HTR-8/SVneo (cell line): ENCODE measurements at regions not wholly inside any gene's neighbourhood (a gene's known extent, or its start where the extent isn't known, plus 50 kb on each side); places are given as distances from the start of the nearest gene placed in this dataset.
"Not testable (repeated sequence)": the region's sequence is repeated elsewhere in the genome, so short reads cannot be mapped to it uniquely, and the experiment has no call there.

Experiments
- DNase-seq: peaks from one replicate; pipeline ENCODE4 v3.0.0; 2011; ENCODE audit warnings: low spot score, mixed read lengths; ENCODE audit not compliant: insufficient read length
- FAIRE-seq: peaks from 2 replicates; lab custom pipeline; 2011; peaks lifted over from hg19 to GRCh38; lab: Jason Lieb, UNC

- no peak for FAIRE-seq
- no peak for DNase-seq
Observed at GRCh38 chr10:85061401-85061800, 733.0 kb downstream of the CCSER2 start.

DNA sequence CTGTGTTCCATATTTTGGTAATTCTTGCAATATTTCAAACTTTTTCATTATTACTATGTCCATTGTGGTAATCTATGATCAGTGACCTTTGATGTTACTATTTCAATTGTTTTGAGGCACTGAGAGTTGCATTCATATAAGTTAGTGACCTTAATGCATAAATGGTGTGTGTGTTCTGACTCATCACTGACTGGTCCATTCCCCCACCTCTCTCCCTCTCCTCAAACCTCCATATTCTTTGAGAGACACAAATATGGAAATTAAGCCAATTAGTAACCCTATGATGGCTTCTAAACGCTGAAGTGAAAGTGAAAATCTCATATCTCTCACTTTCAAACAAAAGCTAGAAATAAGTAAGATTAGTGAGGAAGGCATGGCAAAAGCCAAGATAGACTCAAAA is 739.6 kb downstream of the CCSER2 start:
- DNase-seq (no peak), FAIRE-seq (no peak)

DNA sequence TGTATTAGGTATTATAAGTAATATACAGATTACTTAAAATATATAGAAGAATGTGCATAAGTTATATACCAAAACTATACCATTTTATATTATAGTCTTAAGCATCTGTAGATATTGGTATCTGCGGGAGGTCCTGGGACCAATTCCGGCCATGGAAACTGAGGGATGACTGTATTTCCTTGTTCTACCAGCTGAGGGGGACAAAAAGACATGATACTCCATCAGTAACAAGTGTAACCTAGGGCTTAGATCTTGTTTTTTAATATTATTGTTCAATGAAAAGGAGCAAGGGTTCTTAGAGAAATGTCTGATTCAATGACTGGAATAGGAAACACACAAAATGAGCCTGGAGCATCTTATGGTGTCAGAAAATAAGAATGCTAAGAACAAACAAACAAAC is 752.5 kb downstream of the CCSER2 start:
- FAIRE-seq, result no peak

GRCh38 chr10:85098835-85099521 is 770.6 kb downstream of the CCSER2 start:
- FAIRE-seq (no peak), DNase-seq (no peak)

More for the DNA sequence above, 752.5 kb downstream of the CCSER2 start:
- no peak for DNase-seq

DNA sequence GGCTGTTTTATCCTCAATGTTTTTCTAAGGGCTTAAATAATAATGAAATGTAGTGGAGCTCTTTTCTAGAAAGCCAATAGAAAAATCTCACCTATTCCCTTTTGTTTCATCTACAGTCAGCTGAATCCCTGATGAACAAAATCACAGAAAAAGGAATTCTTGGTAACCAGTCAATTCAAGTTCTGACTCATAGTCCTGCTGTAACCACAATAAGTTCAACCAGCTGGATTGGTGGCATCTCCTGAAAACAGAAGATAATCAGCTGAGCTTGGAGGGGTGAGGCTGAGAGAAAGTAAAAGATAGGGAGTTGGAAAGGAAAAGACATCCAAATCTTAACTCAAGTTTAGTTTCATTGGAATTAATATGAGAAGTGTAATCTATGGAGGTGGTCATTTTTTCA is 772.1 kb downstream of the CCSER2 start:
- FAIRE-seq (no peak), DNase-seq (no peak)

DNA sequence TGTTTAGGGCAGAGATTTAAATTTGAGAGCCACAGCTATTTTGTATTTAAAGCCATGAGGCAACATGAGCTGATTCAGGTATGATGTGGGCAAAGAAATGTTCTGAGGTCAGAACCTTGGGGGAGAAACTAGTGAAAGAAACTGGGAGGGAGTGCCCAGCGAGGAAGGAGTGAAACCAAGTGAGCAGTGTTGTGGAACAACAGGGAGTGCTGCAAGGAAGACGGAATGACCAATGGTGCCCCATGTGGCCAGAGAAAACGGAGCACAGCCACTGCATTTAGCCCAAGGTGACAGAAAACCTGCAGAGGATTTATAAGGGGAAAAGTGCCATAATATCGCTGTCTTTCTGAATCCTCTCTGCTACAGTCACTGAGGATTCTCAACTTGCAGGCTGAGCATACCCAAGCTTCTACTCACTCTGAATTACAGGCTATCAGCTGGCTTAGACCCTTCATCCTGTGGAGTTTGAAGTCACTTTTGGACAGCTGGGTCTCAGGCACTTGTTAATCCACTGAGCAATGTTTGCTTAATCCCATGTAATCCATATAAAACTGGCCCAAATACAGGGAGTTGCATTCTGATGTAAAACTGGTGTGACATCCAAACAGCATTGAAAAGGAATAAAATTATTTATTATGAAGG is 777.3 kb downstream of the CCSER2 start:
- no peak for DNase-seq
- FAIRE-seq, result no peak

DNA sequence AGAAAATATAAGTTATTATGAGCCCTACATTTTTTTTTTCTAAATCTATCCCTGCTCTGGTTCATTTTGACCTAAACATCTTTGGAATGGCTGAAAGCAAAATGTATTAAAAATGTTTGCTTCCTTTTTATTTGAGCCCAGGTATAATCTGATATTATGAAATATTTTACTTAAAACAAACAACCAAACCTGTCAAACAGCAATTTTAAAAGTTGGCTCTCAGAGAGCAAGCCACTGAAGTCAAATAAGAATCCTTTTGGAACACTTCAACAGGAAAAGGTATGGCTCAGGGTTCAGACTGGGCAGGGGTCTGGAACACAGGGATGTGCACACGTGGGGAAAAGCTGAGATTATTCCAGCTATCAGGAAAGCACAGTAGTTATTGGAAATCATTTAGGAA is 782.9 kb downstream of the CCSER2 start:
- DNase-seq, result no peak
- no peak for FAIRE-seq

- no peak for FAIRE-seq
- DNase-seq, result no peak
Observed at GRCh38 chr10:85124603-85125051, 796.2 kb downstream of the CCSER2 start.

GRCh38 chr10:85137253-85137652 is 808.9 kb downstream of the CCSER2 start:
- DNase-seq, result no peak
- FAIRE-seq, result no peak

DNA sequence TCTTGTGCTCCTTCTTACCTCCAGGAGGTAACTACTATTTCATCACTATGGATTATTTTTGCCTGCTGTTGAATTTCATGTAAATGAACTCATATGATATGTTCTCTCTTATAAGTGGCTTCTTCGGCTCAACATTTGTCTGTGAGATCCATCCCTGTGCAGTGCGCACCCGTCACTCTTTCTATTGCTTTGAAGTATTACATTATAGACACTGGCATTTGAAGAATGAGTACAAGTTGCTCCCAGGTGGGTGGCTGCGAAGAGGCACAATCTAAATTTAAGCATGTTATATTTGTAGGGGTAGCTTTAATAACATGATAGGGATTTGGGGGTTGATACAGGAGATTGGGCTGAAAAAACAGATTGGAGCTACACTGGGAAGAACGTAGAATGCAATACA is 809.7 kb downstream of the CCSER2 start:
- FAIRE-seq (no peak), DNase-seq (no peak)

- FAIRE-seq (no peak), DNase-seq (no peak)
Observed at GRCh38 chr10:85139124-85139523, 810.7 kb downstream of the CCSER2 start.

GRCh38 chr10:85141520-85141919 is 813.1 kb downstream of the CCSER2 start:
- not testable (repeated sequence) for FAIRE-seq, DNase-seq

GRCh38 chr10:85145966-85146365 is 817.6 kb downstream of the CCSER2 start:
- DNase-seq (no peak), FAIRE-seq (no peak)

DNA sequence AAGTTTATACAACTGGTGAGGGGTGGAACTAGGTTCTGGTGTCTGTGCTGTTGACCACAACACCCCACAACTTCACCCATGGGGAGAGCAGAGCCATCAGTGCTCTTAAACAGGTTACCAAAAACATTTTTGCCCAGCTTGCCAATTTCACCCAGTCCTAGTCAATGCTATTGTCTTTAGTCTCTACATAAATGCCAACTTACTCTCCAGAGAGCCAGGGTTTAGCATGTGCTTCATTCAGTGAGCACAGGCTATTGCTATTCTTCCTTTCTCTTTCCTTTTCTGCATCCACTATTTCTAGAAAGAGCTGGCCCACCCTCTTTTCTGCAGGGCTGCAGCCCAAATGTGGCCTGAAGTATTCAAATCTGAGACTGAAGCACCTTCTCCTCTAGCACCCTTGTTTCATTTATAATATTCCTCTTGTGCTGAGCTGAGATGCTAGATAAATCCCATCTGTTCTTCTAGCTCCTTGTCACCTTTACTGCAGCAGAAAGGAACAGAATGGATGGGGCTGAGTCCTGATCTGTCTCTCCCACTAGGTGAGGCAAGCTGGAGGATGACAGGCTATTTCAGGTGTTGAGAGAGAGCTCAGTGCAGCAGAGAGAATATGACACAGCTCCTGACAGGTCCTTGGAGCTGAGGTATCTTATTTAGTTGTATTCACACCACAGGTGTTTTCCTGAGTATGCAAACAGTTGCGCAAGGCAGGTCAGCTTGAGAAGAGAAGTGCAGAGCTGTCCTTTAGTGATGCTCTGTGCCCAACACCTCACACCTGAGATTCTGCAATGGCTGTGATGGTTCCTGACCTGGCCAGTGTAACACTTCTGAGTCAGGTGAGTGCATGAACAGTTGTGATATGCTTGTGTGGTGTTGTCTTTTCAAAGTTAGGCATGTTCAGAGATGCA is 819.2 kb downstream of the CCSER2 start:
- DNase-seq (no peak), FAIRE-seq (no peak)

DNA sequence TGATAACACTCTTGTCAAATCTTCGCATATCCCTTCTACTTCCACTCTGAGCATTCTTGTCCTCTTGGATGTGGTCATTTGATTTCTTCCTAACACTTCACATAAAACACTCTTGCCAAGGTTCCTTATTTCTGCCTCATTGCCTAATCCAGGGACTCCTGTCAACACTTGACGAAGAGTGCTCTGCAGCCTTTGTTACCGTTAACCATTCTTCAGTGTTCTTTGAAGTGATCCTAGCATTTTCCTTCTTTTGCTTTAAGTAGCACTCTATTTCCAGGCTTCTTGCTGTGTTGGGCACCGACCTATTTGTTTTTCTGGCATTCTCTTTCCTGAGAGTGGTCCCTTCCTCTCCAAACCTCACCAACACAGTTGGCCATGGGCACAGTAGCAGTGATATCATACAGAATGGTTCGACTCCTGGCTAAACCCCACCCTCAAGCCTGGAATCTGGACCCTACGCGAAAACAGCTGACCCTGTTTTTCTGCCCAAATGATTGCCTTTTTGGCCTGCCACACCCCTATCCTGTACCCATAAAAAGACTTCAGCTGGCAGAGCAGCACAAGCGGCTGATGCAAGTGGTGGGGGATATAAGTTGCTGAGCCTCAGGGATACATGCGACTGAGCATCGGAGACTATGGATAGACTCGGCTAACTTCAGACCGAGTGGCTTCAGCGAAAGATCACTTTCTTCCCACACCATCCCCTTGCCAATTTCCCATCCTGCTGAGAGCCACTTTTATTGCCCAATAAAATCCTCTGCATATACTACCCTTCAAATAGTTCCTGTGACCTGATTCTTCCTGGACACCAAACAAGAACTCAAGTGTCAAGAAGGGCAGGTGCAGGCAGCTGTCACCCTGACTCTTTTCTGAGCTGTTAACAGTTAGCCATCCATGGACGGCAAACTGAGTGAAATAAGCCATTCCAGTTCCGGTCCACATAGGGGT is 820.6 kb downstream of the CCSER2 start:
- DNase-seq (no peak), FAIRE-seq (no peak)

DNA sequence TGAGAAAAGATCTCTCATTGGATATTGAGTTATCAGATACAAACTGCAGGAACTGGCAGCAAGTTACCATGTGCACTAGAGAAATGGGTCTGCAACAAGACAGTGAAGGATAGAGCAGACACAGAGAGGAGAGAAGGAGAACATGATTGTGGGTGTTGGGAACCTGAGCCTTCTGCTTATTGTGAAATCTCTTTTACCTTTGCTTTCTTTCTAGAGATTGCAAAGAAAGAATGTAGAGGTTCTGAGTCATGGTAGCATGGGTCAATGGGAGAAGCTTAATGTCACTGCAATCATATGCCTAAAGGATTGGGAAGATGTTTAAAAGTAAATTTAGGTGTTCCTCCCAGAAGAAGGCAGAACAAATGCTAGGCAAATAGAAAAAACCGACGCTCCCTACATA is 821.4 kb downstream of the CCSER2 start:
- DNase-seq (no peak), FAIRE-seq (no peak)

DNA sequence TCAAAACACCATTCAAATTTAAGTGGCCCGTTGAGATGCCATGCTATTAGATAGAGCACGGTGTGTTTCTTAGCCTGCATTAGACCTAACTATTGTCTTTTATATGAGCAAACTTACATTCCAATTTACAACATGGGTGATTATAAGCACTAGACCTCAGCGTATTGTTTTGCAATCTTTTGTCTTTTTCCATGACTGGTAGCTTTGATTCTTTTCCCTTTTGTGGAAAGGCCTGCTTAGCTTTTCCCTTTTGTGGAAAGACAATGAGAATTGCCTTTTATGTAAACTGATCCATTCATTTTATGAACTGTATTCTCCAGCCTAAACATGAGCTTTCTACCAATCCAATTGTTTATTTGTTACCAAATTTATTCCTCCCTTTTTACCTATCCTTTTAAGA is 823.1 kb downstream of the CCSER2 start:
- FAIRE-seq, result no peak

GRCh38 chr10:85152496-85152895 is 824.1 kb downstream of the CCSER2 start:
- DNase-seq, result no peak
- FAIRE-seq, result no peak

More for the DNA sequence above, 823.1 kb downstream of the CCSER2 start:
- no peak for DNase-seq

GRCh38 chr10:85152911-85153310 is 824.5 kb downstream of the CCSER2 start:
- DNase-seq (no peak), FAIRE-seq (no peak)

DNA sequence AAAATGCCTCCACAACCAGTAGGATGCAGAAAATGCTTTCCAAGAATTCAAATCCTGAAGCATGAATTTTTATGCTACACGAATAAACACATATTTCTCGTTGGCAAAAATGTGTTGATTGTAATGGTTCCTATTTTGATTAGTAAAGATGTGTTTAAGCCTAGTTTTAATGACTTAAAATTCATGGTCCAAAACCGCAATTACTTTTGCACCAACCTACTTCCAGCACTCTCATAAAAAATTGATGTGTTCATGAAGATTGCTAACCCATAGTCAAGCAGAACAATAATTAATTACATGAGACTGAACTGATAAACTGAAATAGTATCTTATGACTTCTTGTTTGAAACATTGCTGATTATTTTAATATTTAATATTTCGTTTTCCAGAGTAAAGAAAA is 828.8 kb downstream of the CCSER2 start:
- DNase-seq (no peak), FAIRE-seq (no peak)
